B cell (primary cell): ENCODE measurements at regions not wholly inside any gene's neighbourhood (a gene's known extent, or its start where the extent isn't known, plus 50 kb on each side); places are given as distances from the start of the nearest gene placed in this dataset.

Experiments used
- ATAC-seq: fragments of 200-7000 bp; cut with Tn5 transposase; one replicate; pipeline ENCODE4 v1.10.0; 2021; ENCODE audit warnings: low read depth, mild to moderate bottlenecking, moderate number of reproducible peaks, moderate library complexity
- CTCF ChIA-PET: fragments of 350-600 bp; sonication (Branson Sonifier 250); formaldehyde crosslinking; loops from one replicate; lab custom pipeline; 2021; ENCODE audit warnings: antibody characterized with exemption, inconsistent platforms; lab: Charles Lee
- POLR2A ChIA-PET: fragments of 350-600 bp; sonication (Branson Sonifier 250); formaldehyde crosslinking; loops from one replicate; lab custom pipeline; 2021; ENCODE audit warnings: antibody characterized with exemption; lab: Charles Lee
- DNase-seq: peaks from one replicate; pipeline ENCODE4 v3.0.0; 2013
- H2AFZ ChIP-seq: 2 replicates; pipeline ENCODE4 v1.6.1; 2012; ENCODE audit warnings: mild to moderate bottlenecking, low read depth, low read length; ENCODE audit not compliant: insufficient read depth, poor library complexity, severe bottlenecking
- H3K27ac ChIP-seq, 2 donors: 1 replicate in 1 of 2; 2 replicates in 1 of 2; pipeline ENCODE4 v1.5.1; 2012 to 2013; ENCODE audit warnings: low read length in 2 of 2, mild to moderate bottlenecking in 2 of 2, moderate library complexity in 1 of 2
- H3K27me3 ChIP-seq, 4 experiments: fragments of 200-600 bp in 1 of 4; sonication (generic) in 1 of 4; replicated peaks in 1 of 4; 1 replicate in 2 of 4; 2 replicates in 2 of 4; pipeline versions ENCODE4 v1.6.1 to v1.7.0; 2013 to 2016; ENCODE audit warnings: low read length in 3 of 4, mild to moderate bottlenecking in 2 of 4, mixed read lengths in 1 of 4, moderate library complexity in 1 of 4; ENCODE audit not compliant: insufficient read depth in 4 of 4, control insufficient read depth in 3 of 4; ENCODE audit errors: control extremely low read depth in 1 of 4
- H3K36me3 ChIP-seq, 2 experiments: replicated peaks in 1 of 2; 1 replicate in 1 of 2; 2 replicates in 1 of 2; pipeline versions ENCODE4 v1.6.1 to v1.7.1; 2013; ENCODE audit warnings: low read length in 1 of 2; ENCODE audit not compliant: insufficient read depth in 2 of 2, control insufficient read depth in 1 of 2; ENCODE audit errors: control extremely low read depth in 1 of 2, extremely low read depth in 1 of 2
- H3K4me1 ChIP-seq, 2 donors: fragments of 200-600 bp in 1 of 2; sonication (generic) in 1 of 2; 1 replicate in 1 of 2; 2 replicates in 1 of 2; pipeline versions ENCODE4 v1.5.1 to v1.6.1; 2013 to 2017; ENCODE audit warnings: low read length in 2 of 2; ENCODE audit not compliant: control insufficient read depth in 2 of 2, insufficient read depth in 2 of 2
- H3K4me2 ChIP-seq: replicated peaks from 2 replicates; pipeline ENCODE3; 2012; ENCODE audit warnings: mild to moderate bottlenecking, low read depth, low read length; ENCODE audit not compliant: poor library complexity, severe bottlenecking
- H3K4me3 ChIP-seq, 5 experiments: fragments of 200-600 bp in 1 of 5; sonication (generic) in 1 of 5; 1 replicate in 3 of 5; 2 replicates in 2 of 5; pipeline versions ENCODE4 v1.5.1 to v1.7.0; 2011 to 2016; ENCODE audit warnings: low read length in 4 of 5, mild to moderate bottlenecking in 4 of 5, low read depth in 2 of 5, control low read depth in 1 of 5, moderate library complexity in 1 of 5; ENCODE audit not compliant: insufficient read depth in 1 of 5; ENCODE audit errors: control extremely low read depth in 1 of 5, extremely low read depth in 1 of 5
- H3K79me2 ChIP-seq: fragments of 200-600 bp; sonication (generic); one replicate; pipeline ENCODE4 v1.6.0; 2016; ENCODE audit warnings: low read length; ENCODE audit not compliant: control insufficient read depth, insufficient read depth
- H3K9ac ChIP-seq: fragments of 200-600 bp; sonication (generic); 2 replicates; pipeline ENCODE4 v1.6.1; 2017; ENCODE audit warnings: mild to moderate bottlenecking, low read length, moderate library complexity
- H3K9me3 ChIP-seq, 3 donors: one replicate each; pipeline versions ENCODE4 v1.6.1 to v1.7.1; 2013; ENCODE audit warnings: low read length in 2 of 3; ENCODE audit not compliant: control insufficient read depth in 2 of 3, insufficient read depth in 1 of 3; ENCODE audit errors: control extremely low read depth in 1 of 3
- H4K20me1 ChIP-seq: 2 replicates; pipeline ENCODE4 v1.6.0; 2012; ENCODE audit warnings: mild to moderate bottlenecking, low read length; ENCODE audit not compliant: insufficient read depth, control insufficient read depth, poor library complexity, severe bottlenecking
- H3K27ac Mint-ChIP-seq: one replicate; pipeline ENCODE4 v1.8.0; 2021; ENCODE audit warnings: mixed read lengths
- H3K27me3 Mint-ChIP-seq: one replicate; pipeline ENCODE4 v1.8.0; 2021; ENCODE audit warnings: mixed read lengths
- H3K4me1 Mint-ChIP-seq: one replicate; pipeline ENCODE4 v1.8.0; 2021; ENCODE audit warnings: mixed read lengths
- H3K4me3 Mint-ChIP-seq: one replicate; pipeline ENCODE4 v1.8.0; 2021; ENCODE audit warnings: mixed read lengths
- H3K9me3 Mint-ChIP-seq: one replicate; pipeline ENCODE4 v1.8.0; 2022; ENCODE audit warnings: mixed read lengths; ENCODE audit not compliant: insufficient read depth
- EZH2 ChIP-seq: IDR thresholded peaks from 2 replicates; pipeline ENCODE4 v1.6.1; 2012; ENCODE audit warnings: borderline replicate concordance, low read depth, mild to moderate bottlenecking, moderate library complexity, low read length; ENCODE audit not compliant: insufficient read depth, poor library complexity, severe bottlenecking
- WGBS: methylation state at CpG from one replicate; pipeline ENCODE4 v1.1.5; 2013; ENCODE audit warnings: missing lambda C conversion rate; ENCODE audit not compliant: insufficient coverage; 5-methylcytosine and 5-hydroxymethylcytosine counted together
- intact Hi-C: fragments of 100-400 bp; cut with micrococcal nuclease; formaldehyde crosslinking; loops from one replicate; pipeline ENCODE4 v1.10.0; 2022
- TF ChIP-seq, protein P1 (sequence below): fragments of 200-600 bp; IDR thresholded peaks from one replicate; pipeline ENCODE4 v1.8.0; 2022; ENCODE audit warnings: antibody characterized with exemption, mild to moderate bottlenecking

DNA sequence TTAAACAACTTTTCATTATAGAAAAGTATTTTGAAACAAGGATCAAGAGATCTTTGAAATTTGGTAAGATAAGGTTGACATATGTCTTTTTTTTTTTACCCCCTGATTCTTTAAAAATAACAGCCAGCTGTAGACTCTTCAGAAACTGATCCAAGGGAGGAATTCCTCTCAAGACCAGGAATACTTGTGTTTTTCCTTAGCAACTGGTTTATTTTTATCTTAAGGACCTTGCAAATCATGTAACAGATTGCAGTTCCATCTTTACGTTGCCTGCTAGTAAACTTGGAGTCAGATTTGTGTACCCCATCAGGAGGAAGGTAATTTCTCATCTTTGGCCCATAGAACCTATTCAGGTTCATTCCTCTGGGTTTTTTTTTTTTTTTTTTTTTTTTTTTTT is 71.6 kb downstream of the BOLA3 start:
- Histone ChIP-seq H3K27ac (no peak overlapping the region), H4K20me1 (peaks cover 9% of the 10 kb centered on the region), H3K9ac (no peak overlapping the region), H2AFZ (no peak overlapping the region), H3K4me1 (peaks cover 3 to 6% of the 10 kb centered on the region in 2 donors), H3K4me2 (no peak overlapping the region), H3K79me2 (peaks cover 31% of the 10 kb centered on the region), H3K9me3 (no peaks in the 10 kb centered on the region), H3K36me3 (peaks cover 13 to 48% of the 10 kb centered on the region in 2 experiments), H3K27me3 (no peaks in the 10 kb centered on the region), H3K4me3 (no peak overlapping the region)
- Mint-ChIP-seq H3K4me3 (no peak overlapping the region), H3K9me3 (no peaks in the 10 kb centered on the region), H3K27ac (no peak overlapping the region), H3K27me3 (no peaks in the 10 kb centered on the region), H3K4me1 (peaks cover 14% of the 10 kb centered on the region)
- no peak for DNase-seq
- ChIA-PET CTCF (interaction anchor here (0.5 kb wide), 1 partner anchor 34 kb away, joined by 3 read pairs; no protein-coding TSS in a partner anchor), POLR2A (no interaction called here)
- no peak for ATAC-seq
- TF ChIP-seq, protein P1, sequence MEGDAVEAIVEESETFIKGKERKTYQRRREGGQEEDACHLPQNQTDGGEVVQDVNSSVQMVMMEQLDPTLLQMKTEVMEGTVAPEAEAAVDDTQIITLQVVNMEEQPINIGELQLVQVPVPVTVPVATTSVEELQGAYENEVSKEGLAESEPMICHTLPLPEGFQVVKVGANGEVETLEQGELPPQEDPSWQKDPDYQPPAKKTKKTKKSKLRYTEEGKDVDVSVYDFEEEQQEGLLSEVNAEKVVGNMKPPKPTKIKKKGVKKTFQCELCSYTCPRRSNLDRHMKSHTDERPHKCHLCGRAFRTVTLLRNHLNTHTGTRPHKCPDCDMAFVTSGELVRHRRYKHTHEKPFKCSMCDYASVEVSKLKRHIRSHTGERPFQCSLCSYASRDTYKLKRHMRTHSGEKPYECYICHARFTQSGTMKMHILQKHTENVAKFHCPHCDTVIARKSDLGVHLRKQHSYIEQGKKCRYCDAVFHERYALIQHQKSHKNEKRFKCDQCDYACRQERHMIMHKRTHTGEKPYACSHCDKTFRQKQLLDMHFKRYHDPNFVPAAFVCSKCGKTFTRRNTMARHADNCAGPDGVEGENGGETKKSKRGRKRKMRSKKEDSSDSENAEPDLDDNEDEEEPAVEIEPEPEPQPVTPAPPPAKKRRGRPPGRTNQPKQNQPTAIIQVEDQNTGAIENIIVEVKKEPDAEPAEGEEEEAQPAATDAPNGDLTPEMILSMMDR, result no peak
- no peak for TF ChIP-seq EZH2
- intact Hi-C loops, result no loop called here
- no CpG with 5 or more reads among the region's 1 CpG for WGBS

DNA sequence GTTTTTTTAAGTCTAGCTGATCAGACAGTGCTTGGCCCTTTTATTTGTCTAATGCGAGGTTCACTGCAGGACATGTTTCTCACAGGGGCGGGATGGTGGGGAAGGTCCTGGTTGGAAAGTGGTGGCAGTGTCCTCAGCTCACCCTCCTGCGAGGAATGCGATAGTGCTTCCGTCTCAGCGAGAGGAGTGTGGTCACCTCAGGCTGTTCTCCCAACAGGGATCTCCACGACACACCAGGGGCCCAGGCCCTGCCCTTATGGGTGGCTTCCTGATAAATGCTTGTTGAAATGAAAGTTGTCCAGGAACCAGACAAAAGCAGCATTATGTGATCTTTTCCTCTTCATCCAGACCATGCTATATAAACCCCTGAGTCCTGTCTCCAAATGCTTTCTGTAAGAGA is 70.1 kb downstream of the BOLA3 start:
- Histone ChIP-seq H4K20me1 (peaks cover 5% of the 10 kb centered on the region), H3K79me2 (peaks cover 28% of the 10 kb centered on the region), H3K9me3 (no peaks in the 10 kb centered on the region), H2AFZ (no peak overlapping the region), H3K4me3 (no peak overlapping the region), H3K4me1 (peaks cover 3 to 6% of the 10 kb centered on the region in 2 donors), H3K36me3 (peaks cover 12 to 63% of the 10 kb centered on the region in 2 experiments), H3K27me3 (no peaks in the 10 kb centered on the region), H3K9ac (no peak overlapping the region), H3K27ac (no peak overlapping the region), H3K4me2 (no peak overlapping the region)
- Mint-ChIP-seq H3K4me1 (peaks cover 14% of the 10 kb centered on the region), H3K27ac (no peak overlapping the region), H3K4me3 (no peak overlapping the region), H3K9me3 (no peaks in the 10 kb centered on the region), H3K27me3 (no peaks in the 10 kb centered on the region)
- no peak for TF ChIP-seq EZH2
- TF ChIP-seq, protein P1, result no peak
- ChIA-PET POLR2A (no interaction called here), CTCF (interaction anchor here (1.5 kb wide), 1 partner anchor 123 kb away, joined by 3 read pairs; no protein-coding TSS in a partner anchor)
- ATAC-seq (no peak), DNase-seq (no peak)
- intact Hi-C loops, result no loop called here
- WGBS, result 100% methylated on average over 2 of the region's 7 CpGs
